ENCODE measurements at regions not wholly inside any gene's neighbourhood (a gene's known extent, or its start where the extent isn't known, plus 50 kb on each side); places are given as distances from the start of the nearest gene placed in this dataset.

GRCh38 chr1:228818928-228819630, 83.8 kb downstream of the RHOU start:
- TF ChIP-seq CTCF (conservative IDR thresholded peaks at IDR 0.05) (no peak), EZH2 (IDR thresholded peaks at IDR 0.05; ENCODE audit: low read depth) (no peak)

All from PC-9 (cell line).